C4-2B (cell line): ENCODE measurements at regions not wholly inside any gene's neighbourhood (a gene's known extent, or its start where the extent isn't known, plus 50 kb on each side); places are given as distances from the start of the nearest gene placed in this dataset.

ENCODE experiments used
- H3K27ac ChIP-seq: fragments of 450-650 bp; 2 replicates; pipeline ENCODE4 v1.5.1; 2017
- ZFX ChIP-seq: fragments of 450-650 bp; IDR thresholded peaks from 2 replicates; pipeline ENCODE4 v1.6.1; 2017
- TF ChIP-seq, protein P1 (sequence below): fragments of 450-650 bp; conservative IDR thresholded peaks from 2 replicates; pipeline ENCODE4 v1.5.1; 2017; ENCODE audit warnings: mild to moderate bottlenecking

DNA sequence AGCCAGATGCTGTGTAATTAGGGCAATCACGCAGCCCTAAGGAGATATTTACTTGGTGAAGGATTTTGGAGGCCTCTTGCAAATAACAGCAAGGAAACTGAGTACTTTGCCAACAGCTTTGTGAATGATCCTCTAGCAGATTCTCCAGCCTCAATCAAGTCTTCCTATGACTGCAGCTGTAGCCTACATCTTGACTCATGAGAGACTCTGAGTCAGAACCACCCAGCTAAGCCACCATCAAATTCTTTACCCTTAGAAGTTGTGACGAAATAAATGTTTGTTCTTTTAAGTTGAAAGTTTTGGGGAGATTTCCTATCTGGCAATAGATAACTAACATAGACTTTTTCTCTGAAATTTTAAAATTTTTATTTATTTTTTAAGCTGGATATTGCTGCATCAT is 237.6 kb upstream of the CCNH start:
- TF ChIP-seq, protein P1, sequence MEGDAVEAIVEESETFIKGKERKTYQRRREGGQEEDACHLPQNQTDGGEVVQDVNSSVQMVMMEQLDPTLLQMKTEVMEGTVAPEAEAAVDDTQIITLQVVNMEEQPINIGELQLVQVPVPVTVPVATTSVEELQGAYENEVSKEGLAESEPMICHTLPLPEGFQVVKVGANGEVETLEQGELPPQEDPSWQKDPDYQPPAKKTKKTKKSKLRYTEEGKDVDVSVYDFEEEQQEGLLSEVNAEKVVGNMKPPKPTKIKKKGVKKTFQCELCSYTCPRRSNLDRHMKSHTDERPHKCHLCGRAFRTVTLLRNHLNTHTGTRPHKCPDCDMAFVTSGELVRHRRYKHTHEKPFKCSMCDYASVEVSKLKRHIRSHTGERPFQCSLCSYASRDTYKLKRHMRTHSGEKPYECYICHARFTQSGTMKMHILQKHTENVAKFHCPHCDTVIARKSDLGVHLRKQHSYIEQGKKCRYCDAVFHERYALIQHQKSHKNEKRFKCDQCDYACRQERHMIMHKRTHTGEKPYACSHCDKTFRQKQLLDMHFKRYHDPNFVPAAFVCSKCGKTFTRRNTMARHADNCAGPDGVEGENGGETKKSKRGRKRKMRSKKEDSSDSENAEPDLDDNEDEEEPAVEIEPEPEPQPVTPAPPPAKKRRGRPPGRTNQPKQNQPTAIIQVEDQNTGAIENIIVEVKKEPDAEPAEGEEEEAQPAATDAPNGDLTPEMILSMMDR, result no peak
- no peak for TF ChIP-seq ZFX
- no peak overlapping the region for H3K27ac ChIP-seq

DNA sequence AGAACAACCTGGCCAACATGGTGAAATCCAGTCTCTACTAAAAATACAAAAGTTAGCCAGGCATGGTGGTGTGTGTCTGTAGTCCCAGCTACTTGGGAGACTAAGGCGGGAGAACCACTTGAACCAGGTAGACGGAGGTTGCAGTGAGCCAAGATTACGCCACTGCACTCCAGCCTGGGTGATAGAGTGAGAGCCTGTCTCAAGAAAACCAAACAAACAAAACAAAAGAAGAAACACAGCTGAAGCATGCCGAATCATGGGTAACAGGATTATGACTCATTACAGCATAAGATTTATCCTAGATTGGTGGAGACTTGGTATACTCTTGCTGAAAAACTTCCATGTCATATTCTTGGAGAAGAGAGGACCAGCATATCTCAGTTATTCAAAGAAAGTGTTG is 236.7 kb upstream of the CCNH start:
- TF ChIP-seq ZFX, result no peak
- TF ChIP-seq, protein P1, result no peak
- no peak overlapping the region for H3K27ac ChIP-seq

DNA sequence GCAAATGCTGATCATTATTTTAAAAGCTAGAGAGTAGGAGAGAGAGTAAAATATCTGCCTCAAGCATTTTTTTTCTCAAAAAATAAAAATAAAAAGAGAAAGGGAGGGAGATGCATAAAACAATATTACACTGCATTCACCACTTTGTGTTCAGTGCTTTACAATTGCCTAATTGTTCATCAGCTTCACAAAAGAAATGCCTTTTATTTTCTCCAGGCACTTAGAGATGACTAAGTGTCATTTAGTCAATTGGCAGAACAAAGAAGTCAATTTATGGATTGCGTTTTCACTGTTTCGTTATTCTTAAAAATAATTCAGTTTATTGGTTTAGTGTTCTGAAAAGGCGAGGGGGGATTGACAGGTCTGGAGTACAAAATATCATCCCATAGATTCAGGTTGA is 232.5 kb upstream of the CCNH start:
- no peak overlapping the region for H3K27ac ChIP-seq
- TF ChIP-seq ZFX, result no peak
- TF ChIP-seq, protein P1, result no peak

DNA sequence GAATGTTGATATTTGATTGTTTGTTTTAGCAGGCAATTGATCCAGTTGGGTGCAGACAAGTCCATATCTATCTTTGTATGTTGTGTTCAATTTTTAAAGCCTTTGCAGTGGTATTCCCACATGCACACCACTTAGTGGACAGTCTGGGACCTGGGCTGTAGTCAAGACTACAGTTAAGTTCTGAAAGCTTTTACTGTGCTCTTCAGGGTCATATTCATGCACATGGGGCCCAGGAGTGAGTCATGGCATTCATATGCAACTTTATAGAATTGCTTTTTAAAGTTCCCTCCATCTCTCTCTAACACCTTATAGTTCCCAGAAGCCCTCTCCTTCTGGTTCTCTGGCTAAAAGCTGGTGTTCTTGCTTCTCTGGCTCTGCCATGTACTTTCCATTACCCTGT is 228.2 kb upstream of the CCNH start:
- H3K27ac ChIP-seq, result no peak overlapping the region
- TF ChIP-seq, protein P1, result no peak
- TF ChIP-seq ZFX, result no peak

DNA sequence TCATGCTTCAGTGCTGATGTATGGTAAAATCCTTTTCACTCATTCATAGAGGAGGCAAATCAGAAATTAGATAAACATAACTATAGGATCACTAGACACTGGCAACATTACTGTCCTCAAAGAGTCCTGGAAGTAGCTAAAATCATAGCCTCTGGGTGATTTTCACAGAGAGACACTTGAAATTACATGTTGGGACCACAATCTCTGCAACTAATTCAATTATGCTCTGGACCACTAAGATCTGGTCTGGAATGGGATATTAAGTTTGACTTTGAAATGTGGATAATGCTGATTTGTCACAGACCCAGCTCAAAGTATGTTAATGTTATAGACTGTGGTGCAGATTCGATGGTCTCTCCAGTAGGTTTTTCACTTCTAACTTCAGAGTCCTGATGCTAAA is 214.6 kb upstream of the CCNH start:
- no peak for TF ChIP-seq ZFX
- TF ChIP-seq, protein P1, result no peak
- no peak overlapping the region for H3K27ac ChIP-seq

DNA sequence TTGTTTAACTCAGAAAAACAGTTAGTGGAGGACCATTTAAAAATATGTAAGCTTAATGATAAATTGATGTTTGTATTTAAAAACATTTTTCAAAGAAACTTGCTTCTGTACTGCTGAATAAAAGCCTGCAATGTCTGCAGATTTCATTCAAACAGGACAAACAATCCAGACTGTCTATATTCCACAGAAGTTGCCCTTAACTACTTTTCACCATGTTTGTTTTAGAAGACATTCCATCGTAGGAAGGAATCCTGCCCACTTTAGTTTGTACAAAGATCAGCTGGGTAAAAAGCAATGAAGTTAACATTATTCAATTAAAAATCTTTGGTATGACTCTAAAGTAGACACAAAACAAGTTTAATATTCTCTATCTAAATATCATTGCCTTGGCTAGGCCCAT is 195.7 kb upstream of the CCNH start:
- no peak overlapping the region for H3K27ac ChIP-seq
- TF ChIP-seq ZFX, result no peak
- TF ChIP-seq, protein P1, result no peak

DNA sequence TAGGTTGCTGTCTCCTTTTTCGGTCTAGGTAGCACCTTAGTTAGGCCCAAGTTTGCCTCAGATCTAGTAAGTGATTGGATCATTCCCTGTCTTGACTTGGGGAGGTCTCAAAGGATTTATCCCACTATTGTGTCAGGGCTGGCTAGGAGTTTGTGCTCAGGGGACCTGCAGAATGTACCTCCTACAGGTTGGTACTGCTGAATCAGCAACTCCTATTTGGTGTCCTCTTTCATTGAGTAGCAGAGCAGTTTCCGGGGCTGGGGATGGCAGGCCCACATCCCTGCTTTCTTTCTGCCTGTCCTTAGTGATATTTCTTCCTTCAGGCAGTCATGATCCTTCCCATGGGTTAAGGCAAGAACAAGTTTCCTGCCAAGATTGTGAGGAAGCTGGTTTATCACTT is 192.9 kb upstream of the CCNH start:
- no peak overlapping the region for H3K27ac ChIP-seq
- TF ChIP-seq ZFX, result no peak
- TF ChIP-seq, protein P1, result no peak

DNA sequence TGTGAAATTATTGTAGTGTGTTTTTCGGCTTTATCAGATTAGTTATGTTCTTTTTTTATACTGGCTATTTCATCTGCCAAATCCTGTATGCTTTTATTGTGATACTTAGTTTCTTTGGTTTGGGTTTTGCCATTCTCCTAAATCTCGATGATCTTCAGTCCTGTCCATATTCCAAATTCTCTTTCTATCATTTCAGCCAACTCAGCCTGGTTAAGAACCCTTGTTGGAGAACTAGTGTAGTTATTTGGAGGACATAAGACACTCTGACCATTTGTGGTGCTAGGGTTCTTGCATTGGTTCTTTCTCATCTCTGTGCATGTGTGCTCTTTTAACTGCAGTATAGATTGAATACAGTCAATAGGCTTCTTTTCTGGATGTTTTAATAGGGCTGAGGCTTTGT is 187.0 kb upstream of the CCNH start:
- no peak for TF ChIP-seq ZFX
- TF ChIP-seq, protein P1, result no peak

More for the DNA sequence above, 187.0 kb upstream of the CCNH start:
- no peak overlapping the region for H3K27ac ChIP-seq
